ENCODE measurements at regions not wholly inside any gene's neighbourhood (a gene's known extent, or its start where the extent isn't known, plus 50 kb on each side); places are given as distances from the start of the nearest gene placed in this dataset.

DNA sequence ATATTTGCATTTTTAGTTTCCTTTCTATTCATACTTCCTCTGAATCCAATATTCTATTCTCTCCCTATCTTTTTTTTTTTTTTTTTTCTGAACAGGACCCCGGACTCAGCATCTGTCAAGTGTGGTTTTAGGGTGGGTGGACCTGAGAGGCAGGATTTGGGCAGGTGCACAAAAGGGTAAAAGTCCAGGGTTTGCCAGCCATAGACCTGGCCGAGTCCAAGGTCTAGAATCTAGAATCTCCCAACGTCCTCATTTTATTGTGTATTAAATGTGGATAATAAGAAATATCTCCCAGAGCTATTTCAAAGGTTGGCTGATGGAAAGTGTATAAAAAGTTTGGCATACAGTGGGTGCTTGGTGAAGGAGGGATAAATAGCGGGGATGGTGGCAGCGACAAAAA is 273.3 kb upstream of the MAF start:
- TF ChIP-seq, protein P1, sequence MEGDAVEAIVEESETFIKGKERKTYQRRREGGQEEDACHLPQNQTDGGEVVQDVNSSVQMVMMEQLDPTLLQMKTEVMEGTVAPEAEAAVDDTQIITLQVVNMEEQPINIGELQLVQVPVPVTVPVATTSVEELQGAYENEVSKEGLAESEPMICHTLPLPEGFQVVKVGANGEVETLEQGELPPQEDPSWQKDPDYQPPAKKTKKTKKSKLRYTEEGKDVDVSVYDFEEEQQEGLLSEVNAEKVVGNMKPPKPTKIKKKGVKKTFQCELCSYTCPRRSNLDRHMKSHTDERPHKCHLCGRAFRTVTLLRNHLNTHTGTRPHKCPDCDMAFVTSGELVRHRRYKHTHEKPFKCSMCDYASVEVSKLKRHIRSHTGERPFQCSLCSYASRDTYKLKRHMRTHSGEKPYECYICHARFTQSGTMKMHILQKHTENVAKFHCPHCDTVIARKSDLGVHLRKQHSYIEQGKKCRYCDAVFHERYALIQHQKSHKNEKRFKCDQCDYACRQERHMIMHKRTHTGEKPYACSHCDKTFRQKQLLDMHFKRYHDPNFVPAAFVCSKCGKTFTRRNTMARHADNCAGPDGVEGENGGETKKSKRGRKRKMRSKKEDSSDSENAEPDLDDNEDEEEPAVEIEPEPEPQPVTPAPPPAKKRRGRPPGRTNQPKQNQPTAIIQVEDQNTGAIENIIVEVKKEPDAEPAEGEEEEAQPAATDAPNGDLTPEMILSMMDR (IDR thresholded peaks at IDR 0.05; ENCODE audit: low read depth, low read length, poor library complexity, severe bottlenecking): no peak
- no peak for TF ChIP-seq EZH2phosphoT487 (IDR thresholded peaks at IDR 0.05; ENCODE audit: borderline replicate concordance, low read length)

Data from DOHH2 (cell line).